ENCODE measurements at regions not wholly inside any gene's neighbourhood (a gene's known extent, or its start where the extent isn't known, plus 50 kb on each side); places are given as distances from the start of the nearest gene placed in this dataset.

DNA sequence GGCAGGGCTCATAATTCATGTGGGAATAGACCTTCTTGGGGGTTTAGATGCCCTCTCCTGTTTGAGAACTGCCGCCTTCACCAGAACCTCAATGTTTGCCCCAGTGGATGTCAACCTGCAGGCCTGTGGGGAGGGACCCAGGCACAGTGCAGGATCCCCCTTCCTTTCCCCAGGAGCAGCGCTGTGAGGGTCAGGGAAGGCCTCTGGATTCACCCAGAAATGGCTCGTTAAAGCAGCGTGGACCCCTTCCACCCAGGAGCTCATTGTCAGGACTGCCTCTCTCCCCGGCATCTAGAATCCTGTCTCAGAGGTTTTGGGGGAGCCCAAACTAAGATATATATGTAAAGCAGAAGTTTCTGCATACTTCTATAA lies 188.3 kb downstream of the GADD45G start:
- Histone ChIP-seq H3F3A (replicated peaks; ENCODE audit: low read depth) (no peaks in the 10 kb centered on the region), H3K27me3 (ENCODE audit: insufficient read depth) (no peaks in the 10 kb centered on the region), H3K27ac (ENCODE audit: low read depth) (no peak overlapping the region), H3K4me1 (ENCODE audit: insufficient read depth) (no peaks in the 10 kb centered on the region), H4K20me1 (replicated peaks; ENCODE audit: insufficient read depth) (no peaks in the 10 kb centered on the region), H3K4me3 (no peak overlapping the region), H2AFZ (no peak overlapping the region), H3K9me2 (ENCODE audit: insufficient read depth) (no peaks in the 10 kb centered on the region), H3K36me3 (ENCODE audit: insufficient read depth) (no peaks in the 10 kb centered on the region), H3K4me2 (no peak overlapping the region), H3K79me2 (replicated peaks; ENCODE audit: insufficient read depth) (no peaks in the 10 kb centered on the region)
- ATAC-seq (no peak), DNase-seq (ENCODE audit: low spot score) (no peak)
- Mint-ChIP-seq H3K9me3 (no peaks in the 10 kb centered on the region; the same call in 2 of the 3 replicates), H3K4me3 (no peak overlapping the region), H3K36me3 (ENCODE audit: low read depth) (no peaks in the 10 kb centered on the region), H3K27ac (no peak overlapping the region), H3K4me1 (no peaks in the 10 kb centered on the region; the same call in 2 of the 3 replicates), H3K27me3 (ENCODE audit: insufficient read depth, low read depth, poor library complexity) (no peaks in the 10 kb centered on the region)
- no peak for TF ChIP-seq JUNB (IDR thresholded peaks at IDR 0.05; ENCODE audit: unreplicated experiment)
- TF ChIP-seq, protein P1, sequence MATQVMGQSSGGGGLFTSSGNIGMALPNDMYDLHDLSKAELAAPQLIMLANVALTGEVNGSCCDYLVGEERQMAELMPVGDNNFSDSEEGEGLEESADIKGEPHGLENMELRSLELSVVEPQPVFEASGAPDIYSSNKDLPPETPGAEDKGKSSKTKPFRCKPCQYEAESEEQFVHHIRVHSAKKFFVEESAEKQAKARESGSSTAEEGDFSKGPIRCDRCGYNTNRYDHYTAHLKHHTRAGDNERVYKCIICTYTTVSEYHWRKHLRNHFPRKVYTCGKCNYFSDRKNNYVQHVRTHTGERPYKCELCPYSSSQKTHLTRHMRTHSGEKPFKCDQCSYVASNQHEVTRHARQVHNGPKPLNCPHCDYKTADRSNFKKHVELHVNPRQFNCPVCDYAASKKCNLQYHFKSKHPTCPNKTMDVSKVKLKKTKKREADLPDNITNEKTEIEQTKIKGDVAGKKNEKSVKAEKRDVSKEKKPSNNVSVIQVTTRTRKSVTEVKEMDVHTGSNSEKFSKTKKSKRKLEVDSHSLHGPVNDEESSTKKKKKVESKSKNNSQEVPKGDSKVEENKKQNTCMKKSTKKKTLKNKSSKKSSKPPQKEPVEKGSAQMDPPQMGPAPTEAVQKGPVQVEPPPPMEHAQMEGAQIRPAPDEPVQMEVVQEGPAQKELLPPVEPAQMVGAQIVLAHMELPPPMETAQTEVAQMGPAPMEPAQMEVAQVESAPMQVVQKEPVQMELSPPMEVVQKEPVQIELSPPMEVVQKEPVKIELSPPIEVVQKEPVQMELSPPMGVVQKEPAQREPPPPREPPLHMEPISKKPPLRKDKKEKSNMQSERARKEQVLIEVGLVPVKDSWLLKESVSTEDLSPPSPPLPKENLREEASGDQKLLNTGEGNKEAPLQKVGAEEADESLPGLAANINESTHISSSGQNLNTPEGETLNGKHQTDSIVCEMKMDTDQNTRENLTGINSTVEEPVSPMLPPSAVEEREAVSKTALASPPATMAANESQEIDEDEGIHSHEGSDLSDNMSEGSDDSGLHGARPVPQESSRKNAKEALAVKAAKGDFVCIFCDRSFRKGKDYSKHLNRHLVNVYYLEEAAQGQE (IDR thresholded peaks at IDR 0.05; ENCODE audit: unreplicated experiment): no peak
- TF ChIP-seq STAT1 (IDR thresholded peaks at IDR 0.05; ENCODE audit: unreplicated experiment): no peak
- TF ChIP-seq, protein P2, sequence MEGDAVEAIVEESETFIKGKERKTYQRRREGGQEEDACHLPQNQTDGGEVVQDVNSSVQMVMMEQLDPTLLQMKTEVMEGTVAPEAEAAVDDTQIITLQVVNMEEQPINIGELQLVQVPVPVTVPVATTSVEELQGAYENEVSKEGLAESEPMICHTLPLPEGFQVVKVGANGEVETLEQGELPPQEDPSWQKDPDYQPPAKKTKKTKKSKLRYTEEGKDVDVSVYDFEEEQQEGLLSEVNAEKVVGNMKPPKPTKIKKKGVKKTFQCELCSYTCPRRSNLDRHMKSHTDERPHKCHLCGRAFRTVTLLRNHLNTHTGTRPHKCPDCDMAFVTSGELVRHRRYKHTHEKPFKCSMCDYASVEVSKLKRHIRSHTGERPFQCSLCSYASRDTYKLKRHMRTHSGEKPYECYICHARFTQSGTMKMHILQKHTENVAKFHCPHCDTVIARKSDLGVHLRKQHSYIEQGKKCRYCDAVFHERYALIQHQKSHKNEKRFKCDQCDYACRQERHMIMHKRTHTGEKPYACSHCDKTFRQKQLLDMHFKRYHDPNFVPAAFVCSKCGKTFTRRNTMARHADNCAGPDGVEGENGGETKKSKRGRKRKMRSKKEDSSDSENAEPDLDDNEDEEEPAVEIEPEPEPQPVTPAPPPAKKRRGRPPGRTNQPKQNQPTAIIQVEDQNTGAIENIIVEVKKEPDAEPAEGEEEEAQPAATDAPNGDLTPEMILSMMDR (conservative IDR thresholded peaks at IDR 0.05; ENCODE audit: low read depth in 2 of 2): no peak
- TF ChIP-seq, protein P3, sequence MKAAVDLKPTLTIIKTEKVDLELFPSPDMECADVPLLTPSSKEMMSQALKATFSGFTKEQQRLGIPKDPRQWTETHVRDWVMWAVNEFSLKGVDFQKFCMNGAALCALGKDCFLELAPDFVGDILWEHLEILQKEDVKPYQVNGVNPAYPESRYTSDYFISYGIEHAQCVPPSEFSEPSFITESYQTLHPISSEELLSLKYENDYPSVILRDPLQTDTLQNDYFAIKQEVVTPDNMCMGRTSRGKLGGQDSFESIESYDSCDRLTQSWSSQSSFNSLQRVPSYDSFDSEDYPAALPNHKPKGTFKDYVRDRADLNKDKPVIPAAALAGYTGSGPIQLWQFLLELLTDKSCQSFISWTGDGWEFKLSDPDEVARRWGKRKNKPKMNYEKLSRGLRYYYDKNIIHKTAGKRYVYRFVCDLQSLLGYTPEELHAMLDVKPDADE (IDR thresholded peaks at IDR 0.05): no peak
- TF ChIP-seq ZNF331 (CRISPR knock-in tag; IDR thresholded peaks at IDR 0.05; ENCODE audit: low read depth): no peak
- no peak for TF ChIP-seq EZH2phosphoT487 (IDR thresholded peaks at IDR 0.05; ENCODE audit: unreplicated experiment)

DNA sequence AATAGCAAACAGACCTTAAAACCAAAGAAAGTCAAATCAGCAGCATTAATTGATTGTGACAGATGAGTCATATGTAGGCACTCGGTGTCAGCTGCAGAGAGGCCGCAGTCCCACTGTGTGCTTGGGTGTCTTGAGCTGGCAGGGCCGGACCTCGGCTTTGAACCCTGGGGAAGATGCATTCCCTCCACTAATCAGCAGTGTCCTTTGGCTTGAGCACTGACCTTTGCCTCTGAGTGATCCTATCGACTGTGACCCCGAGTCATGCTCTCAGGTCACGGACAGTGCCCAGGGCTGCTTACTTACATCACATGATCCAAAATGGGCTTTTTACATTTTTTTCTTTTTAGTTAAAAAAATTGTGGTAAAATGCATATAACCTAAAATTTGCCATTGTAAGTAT lies 188.7 kb downstream of the GADD45G start:
- H3K27ac Mint-ChIP-seq: no peak overlapping the region
- no peaks in the 10 kb centered on the region for H3K36me3 Mint-ChIP-seq (ENCODE audit: low read depth)
- no peaks in the 10 kb centered on the region; the same call in 2 of the 3 replicates for H3K9me3 Mint-ChIP-seq
- no peaks in the 10 kb centered on the region for H4K20me1 ChIP-seq (replicated peaks; ENCODE audit: insufficient read depth)
- no peaks in the 10 kb centered on the region for H3K79me2 ChIP-seq (replicated peaks; ENCODE audit: insufficient read depth)
- H3K4me1 Mint-ChIP-seq: no peaks in the 10 kb centered on the region; the same call in 2 of the 3 replicates
- H3K9me2 ChIP-seq (ENCODE audit: insufficient read depth): no peaks in the 10 kb centered on the region
- no peaks in the 10 kb centered on the region for H3F3A ChIP-seq (replicated peaks; ENCODE audit: low read depth)
- H3K36me3 ChIP-seq (ENCODE audit: insufficient read depth): no peaks in the 10 kb centered on the region
- DNase-seq (ENCODE audit: low spot score): no peak
- peaks cover under 1% of the 10 kb centered on the region for H3K27me3 Mint-ChIP-seq (ENCODE audit: insufficient read depth, low read depth, poor library complexity)
- H3K27ac ChIP-seq (ENCODE audit: low read depth): no peak overlapping the region
- H3K4me1 ChIP-seq (ENCODE audit: insufficient read depth): no peaks in the 10 kb centered on the region
- no peak overlapping the region for H2AFZ ChIP-seq
- ATAC-seq: no peak
- no peaks in the 10 kb centered on the region for H3K27me3 ChIP-seq (ENCODE audit: insufficient read depth)
- no peak overlapping the region for H3K4me3 ChIP-seq
- no peak overlapping the region for H3K4me3 Mint-ChIP-seq
- no peak overlapping the region for H3K4me2 ChIP-seq
- TF ChIP-seq, protein P4, sequence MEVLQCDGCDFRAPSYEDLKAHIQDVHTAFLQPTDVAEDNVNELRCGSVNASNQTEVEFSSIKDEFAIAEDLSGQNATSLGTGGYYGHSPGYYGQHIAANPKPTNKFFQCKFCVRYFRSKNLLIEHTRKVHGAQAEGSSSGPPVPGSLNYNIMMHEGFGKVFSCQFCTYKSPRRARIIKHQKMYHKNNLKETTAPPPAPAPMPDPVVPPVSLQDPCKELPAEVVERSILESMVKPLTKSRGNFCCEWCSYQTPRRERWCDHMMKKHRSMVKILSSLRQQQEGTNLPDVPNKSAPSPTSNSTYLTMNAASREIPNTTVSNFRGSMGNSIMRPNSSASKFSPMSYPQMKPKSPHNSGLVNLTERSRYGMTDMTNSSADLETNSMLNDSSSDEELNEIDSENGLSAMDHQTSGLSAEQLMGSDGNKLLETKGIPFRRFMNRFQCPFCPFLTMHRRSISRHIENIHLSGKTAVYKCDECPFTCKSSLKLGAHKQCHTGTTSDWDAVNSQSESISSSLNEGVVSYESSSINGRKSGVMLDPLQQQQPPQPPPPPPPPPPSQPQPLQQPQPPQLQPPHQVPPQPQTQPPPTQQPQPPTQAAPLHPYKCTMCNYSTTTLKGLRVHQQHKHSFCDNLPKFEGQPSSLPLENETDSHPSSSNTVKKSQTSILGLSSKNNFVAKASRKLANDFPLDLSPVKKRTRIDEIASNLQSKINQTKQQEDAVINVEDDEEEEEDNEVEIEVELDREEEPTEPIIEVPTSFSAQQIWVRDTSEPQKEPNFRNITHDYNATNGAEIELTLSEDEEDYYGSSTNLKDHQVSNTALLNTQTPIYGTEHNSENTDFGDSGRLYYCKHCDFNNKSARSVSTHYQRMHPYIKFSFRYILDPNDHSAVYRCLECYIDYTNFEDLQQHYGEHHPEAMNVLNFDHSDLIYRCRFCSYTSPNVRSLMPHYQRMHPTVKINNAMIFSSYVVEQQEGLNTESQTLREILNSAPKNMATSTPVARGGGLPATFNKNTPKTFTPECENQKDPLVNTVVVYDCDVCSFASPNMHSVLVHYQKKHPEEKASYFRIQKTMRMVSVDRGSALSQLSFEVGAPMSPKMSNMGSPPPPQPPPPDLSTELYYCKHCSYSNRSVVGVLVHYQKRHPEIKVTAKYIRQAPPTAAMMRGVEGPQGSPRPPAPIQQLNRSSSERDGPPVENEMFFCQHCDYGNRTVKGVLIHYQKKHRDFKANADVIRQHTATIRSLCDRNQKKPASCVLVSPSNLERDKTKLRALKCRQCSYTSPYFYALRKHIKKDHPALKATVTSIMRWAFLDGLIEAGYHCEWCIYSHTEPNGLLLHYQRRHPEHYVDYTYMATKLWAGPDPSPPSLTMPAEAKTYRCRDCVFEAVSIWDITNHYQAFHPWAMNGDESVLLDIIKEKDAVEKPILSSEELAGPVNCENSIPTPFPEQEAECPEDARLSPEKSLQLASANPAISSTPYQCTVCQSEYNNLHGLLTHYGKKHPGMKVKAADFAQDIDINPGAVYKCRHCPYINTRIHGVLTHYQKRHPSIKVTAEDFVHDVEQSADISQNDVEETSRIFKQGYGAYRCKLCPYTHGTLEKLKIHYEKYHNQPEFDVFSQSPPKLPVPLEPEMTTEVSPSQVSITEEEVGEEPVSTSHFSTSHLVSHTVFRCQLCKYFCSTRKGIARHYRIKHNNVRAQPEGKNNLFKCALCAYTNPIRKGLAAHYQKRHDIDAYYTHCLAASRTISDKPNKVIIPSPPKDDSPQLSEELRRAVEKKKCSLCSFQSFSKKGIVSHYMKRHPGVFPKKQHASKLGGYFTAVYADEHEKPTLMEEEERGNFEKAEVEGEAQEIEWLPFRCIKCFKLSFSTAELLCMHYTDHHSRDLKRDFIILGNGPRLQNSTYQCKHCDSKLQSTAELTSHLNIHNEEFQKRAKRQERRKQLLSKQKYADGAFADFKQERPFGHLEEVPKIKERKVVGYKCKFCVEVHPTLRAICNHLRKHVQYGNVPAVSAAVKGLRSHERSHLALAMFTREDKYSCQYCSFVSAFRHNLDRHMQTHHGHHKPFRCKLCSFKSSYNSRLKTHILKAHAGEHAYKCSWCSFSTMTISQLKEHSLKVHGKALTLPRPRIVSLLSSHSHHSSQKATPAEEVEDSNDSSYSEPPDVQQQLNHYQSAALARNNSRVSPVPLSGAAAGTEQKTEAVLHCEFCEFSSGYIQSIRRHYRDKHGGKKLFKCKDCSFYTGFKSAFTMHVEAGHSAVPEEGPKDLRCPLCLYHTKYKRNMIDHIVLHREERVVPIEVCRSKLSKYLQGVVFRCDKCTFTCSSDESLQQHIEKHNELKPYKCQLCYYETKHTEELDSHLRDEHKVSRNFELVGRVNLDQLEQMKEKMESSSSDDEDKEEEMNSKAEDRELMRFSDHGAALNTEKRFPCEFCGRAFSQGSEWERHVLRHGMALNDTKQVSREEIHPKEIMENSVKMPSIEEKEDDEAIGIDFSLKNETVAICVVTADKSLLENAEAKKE (CRISPR knock-in tag; IDR thresholded peaks at IDR 0.05): no peak

Data from GM23338 (cell line).